Stimulated activated CD4-positive, alpha-beta T cell treated with anti-CD3 and anti-CD28 coated beads, Interleukin-12 subunit alpha, Interleukin-12 subunit beta, amount 100 ng/mL, for 4 hours (primary cell): ENCODE measurements at regions not wholly inside any gene's neighbourhood (a gene's known extent, or its start where the extent isn't known, plus 50 kb on each side); places are given as distances from the start of the nearest gene placed in this dataset.

ENCODE experiments used
- DNase-seq: peaks from one replicate; pipeline ENCODE4 v3.0.0-alpha.2; 2020

- DNase-seq = no peak
Measured at GRCh38 chr5:166382031-166382430, 1909.4 kb upstream of the WWC1 start.

- no peak for DNase-seq
Measured at GRCh38 chr5:166398131-166398530, 1893.3 kb upstream of the WWC1 start.

- DNase-seq = no peak
Measured at GRCh38 chr5:166399781-166400180, 1891.7 kb upstream of the WWC1 start.

- DNase-seq = no peak
Measured at GRCh38 chr5:166401391-166401790, 1890.1 kb upstream of the WWC1 start.

- DNase-seq = no peak
Measured at GRCh38 chr5:166412191-166412590, 1879.3 kb upstream of the WWC1 start.

- DNase-seq = no peak
Measured at GRCh38 chr5:166427211-166427610, 1864.2 kb upstream of the WWC1 start.

- no peak for DNase-seq
Measured at GRCh38 chr5:166428264-166428803, 1863.1 kb upstream of the WWC1 start.

- no peak for DNase-seq
Measured at GRCh38 chr5:166430491-166431319, 1860.7 kb upstream of the WWC1 start.

GRCh38 chr5:166431456-166431855 is 1860.0 kb upstream of the WWC1 start:
- no peak for DNase-seq

GRCh38 chr5:166433679-166434078 is 1857.8 kb upstream of the WWC1 start:
- DNase-seq = no peak

- DNase-seq = no peak
Measured at GRCh38 chr5:166436872-166437271, 1854.6 kb upstream of the WWC1 start.

- no peak for DNase-seq
Measured at GRCh38 chr5:166486348-166486747, 1805.1 kb upstream of the WWC1 start.

GRCh38 chr5:166488560-166488959 is 1802.9 kb upstream of the WWC1 start:
- DNase-seq = no peak

GRCh38 chr5:166493040-166493439 is 1798.4 kb upstream of the WWC1 start:
- no peak for DNase-seq

GRCh38 chr5:166493612-166494011 is 1797.8 kb upstream of the WWC1 start:
- DNase-seq = no peak

- DNase-seq = no peak
Measured at GRCh38 chr5:166497496-166498104, 1793.8 kb upstream of the WWC1 start.

GRCh38 chr5:166499447-166500240 is 1791.8 kb upstream of the WWC1 start:
- no peak for DNase-seq

- DNase-seq = no peak
Measured at GRCh38 chr5:166503506-166503905, 1787.9 kb upstream of the WWC1 start.

- DNase-seq = no peak
Measured at GRCh38 chr5:166505067-166505466, 1786.4 kb upstream of the WWC1 start.

GRCh38 chr5:166505544-166505943 is 1785.9 kb upstream of the WWC1 start:
- no peak for DNase-seq

- DNase-seq = no peak
Measured at GRCh38 chr5:166507810-166508425, 1783.5 kb upstream of the WWC1 start.

- DNase-seq = no peak
Measured at GRCh38 chr5:166509085-166509484, 1782.4 kb upstream of the WWC1 start.

- DNase-seq = no peak
Measured at GRCh38 chr5:166517976-166518375, 1773.5 kb upstream of the WWC1 start.
